Breast epithelium (tissue), 3 donors: ENCODE measurements at regions not wholly inside any gene's neighbourhood (a gene's known extent, or its start where the extent isn't known, plus 50 kb on each side); places are given as distances from the start of the nearest gene placed in this dataset.

Experiments
- CTCF ChIP-seq, 3 donors: fragments of 450-650 bp; IDR thresholded peaks; one replicate each; pipeline ENCODE4 v1.5.1; 2016 to 2017; ENCODE audit warnings: antibody characterized with exemption in 3 of 3, mild to moderate bottlenecking in 3 of 3, moderate library complexity in 3 of 3
- POLR2A ChIP-seq: fragments of 450-650 bp; IDR thresholded peaks from one replicate; pipeline ENCODE4 v1.6.1; 2016; ENCODE audit warnings: antibody characterized with exemption, mild to moderate bottlenecking, moderate library complexity
- POLR2AphosphoS5 ChIP-seq, 3 donors: sonication (generic); formaldehyde crosslinking; IDR thresholded peaks; one replicate each; pipeline ENCODE4 v1.6.1; 2017; ENCODE audit warnings: antibody characterized with exemption in 3 of 3

- TF ChIP-seq POLR2AphosphoS5 (IDR thresholded peaks at IDR 0.05) (no peak), CTCF (IDR thresholded peaks at IDR 0.05) (no peak), POLR2A (no peak)
Measured at GRCh38 chr2:6264198-6264597, 572.0 kb downstream of the SOX11 start.
